Osteocyte (in vitro differentiated cells): ENCODE measurements at regions not wholly inside any gene's neighbourhood (a gene's known extent, or its start where the extent isn't known, plus 50 kb on each side); places are given as distances from the start of the nearest gene placed in this dataset.

Experiments used
- DNase-seq: peaks from one replicate; pipeline ENCODE4 v3.0.0; 2021; ENCODE audit warnings: mixed read lengths; ENCODE audit not compliant: unreplicated experiment; ENCODE audit errors: extremely low spot score
- H3K27ac Mint-ChIP-seq: one replicate; pipeline ENCODE4 v1.8.0; 2021; ENCODE audit warnings: mild to moderate bottlenecking, mixed read lengths; ENCODE audit not compliant: unreplicated experiment
- H3K27me3 Mint-ChIP-seq: one replicate; pipeline ENCODE4 v1.8.0; 2021; ENCODE audit warnings: mixed read lengths; ENCODE audit not compliant: unreplicated experiment
- H3K36me3 Mint-ChIP-seq: one replicate; pipeline ENCODE4 v1.8.0; 2021; ENCODE audit warnings: mixed read lengths; ENCODE audit not compliant: unreplicated experiment
- H3K4me1 Mint-ChIP-seq: one replicate; pipeline ENCODE4 v1.8.0; 2021; ENCODE audit warnings: mixed read lengths; ENCODE audit not compliant: unreplicated experiment
- H3K4me3 Mint-ChIP-seq: one replicate; pipeline ENCODE4 v1.8.0; 2021; ENCODE audit warnings: mild to moderate bottlenecking, moderate library complexity, mixed read lengths; ENCODE audit not compliant: unreplicated experiment
- H3K9me3 Mint-ChIP-seq: one replicate; pipeline ENCODE4 v1.8.0; 2021; ENCODE audit warnings: mixed read lengths; ENCODE audit not compliant: unreplicated experiment
- TF ChIP-seq, protein P1 (sequence below): fragments of 200-600 bp; sonication (generic); IDR thresholded peaks from 2 replicates; pipeline ENCODE4 v1.5.0; 2021; ENCODE audit warnings: antibody characterized with exemption, mild to moderate bottlenecking, moderate library complexity

DNA sequence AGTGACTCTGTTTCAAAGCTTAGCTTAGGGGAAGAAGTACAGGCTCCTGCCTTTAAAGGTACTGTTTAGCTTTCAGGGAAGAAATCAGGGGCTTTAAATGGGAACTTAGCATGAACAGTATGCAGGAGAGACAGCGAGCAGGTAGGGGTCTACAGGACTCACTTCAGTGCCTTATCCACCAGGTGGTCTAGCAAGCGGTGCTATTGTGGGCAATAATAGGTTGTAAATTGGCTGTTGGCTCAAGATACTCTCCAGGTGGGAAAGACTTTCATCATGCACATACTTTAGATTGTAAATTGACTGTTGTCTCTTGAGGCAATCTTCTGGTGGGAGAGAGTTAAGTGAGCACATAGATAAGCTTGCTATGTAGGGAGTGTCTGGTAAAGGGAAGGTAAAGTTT lies 358.6 kb upstream of the DLGAP1 start:
- no peak overlapping the region for H3K27ac Mint-ChIP-seq
- no peaks in the 10 kb centered on the region for H3K36me3 Mint-ChIP-seq
- no peaks in the 10 kb centered on the region for H3K4me1 Mint-ChIP-seq
- no peak for DNase-seq
- no peaks in the 10 kb centered on the region for H3K27me3 Mint-ChIP-seq
- TF ChIP-seq, protein P1, sequence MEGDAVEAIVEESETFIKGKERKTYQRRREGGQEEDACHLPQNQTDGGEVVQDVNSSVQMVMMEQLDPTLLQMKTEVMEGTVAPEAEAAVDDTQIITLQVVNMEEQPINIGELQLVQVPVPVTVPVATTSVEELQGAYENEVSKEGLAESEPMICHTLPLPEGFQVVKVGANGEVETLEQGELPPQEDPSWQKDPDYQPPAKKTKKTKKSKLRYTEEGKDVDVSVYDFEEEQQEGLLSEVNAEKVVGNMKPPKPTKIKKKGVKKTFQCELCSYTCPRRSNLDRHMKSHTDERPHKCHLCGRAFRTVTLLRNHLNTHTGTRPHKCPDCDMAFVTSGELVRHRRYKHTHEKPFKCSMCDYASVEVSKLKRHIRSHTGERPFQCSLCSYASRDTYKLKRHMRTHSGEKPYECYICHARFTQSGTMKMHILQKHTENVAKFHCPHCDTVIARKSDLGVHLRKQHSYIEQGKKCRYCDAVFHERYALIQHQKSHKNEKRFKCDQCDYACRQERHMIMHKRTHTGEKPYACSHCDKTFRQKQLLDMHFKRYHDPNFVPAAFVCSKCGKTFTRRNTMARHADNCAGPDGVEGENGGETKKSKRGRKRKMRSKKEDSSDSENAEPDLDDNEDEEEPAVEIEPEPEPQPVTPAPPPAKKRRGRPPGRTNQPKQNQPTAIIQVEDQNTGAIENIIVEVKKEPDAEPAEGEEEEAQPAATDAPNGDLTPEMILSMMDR, result no peak
- H3K9me3 Mint-ChIP-seq, result peaks cover 52% of the 10 kb centered on the region
- H3K4me3 Mint-ChIP-seq, result no peak overlapping the region

DNA sequence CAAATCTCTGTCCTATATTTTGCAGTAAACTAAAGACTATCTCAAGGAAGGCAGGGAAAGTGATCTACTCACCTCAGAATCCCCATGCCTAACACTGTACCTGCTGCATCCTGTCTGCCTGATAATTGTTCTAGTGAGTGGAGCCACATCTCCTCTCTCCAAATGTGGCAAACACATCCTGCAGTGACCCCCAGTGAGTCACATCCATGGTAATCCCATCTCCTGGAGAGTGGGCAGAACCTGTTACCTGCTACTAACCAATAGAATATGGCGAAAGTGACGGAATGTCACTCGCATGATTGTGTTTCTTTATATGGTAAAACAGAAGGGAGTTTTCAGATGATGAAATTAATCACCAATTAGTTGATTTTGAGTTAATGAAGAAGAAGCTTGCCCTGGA lies 353.8 kb upstream of the DLGAP1 start:
- Mint-ChIP-seq H3K36me3 (no peaks in the 10 kb centered on the region), H3K4me1 (no peaks in the 10 kb centered on the region), H3K4me3 (no peak overlapping the region), H3K27me3 (no peaks in the 10 kb centered on the region), H3K9me3 (peaks cover 62% of the 10 kb centered on the region), H3K27ac (no peak overlapping the region)
- TF ChIP-seq, protein P1, result no peak
- no peak for DNase-seq

DNA sequence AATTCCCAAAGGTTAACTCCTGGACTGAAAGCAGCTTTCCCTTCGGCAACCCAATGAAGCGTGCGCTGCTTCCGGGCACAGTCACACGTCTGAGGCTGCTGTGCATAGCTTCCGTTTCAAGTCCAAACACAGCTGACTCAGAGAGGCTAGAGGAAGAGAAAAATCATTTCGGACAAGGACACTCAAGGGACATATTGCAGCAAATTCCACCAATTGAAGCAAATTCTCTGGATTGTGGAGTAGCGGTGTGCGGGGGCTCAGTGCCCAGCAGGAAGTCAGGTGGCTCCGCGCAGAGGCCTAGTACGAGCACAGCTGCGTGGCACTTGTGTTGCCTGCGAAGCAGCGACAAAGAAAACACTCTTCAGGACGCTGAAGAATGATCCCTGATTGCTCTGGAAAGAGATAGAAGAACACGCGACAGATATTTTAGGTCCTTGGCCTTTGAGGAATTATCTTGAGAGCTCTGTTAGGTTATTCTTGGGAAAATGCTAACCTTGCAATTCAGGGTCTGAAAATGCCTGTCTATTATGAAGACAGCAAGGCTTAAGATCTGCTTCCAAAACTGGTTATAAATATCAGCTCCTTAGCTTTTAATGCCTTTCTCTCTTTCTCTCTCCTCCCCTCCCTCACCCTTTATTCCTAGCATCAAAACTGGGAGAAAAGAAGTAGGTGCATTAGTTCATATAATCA lies 352.6 kb upstream of the DLGAP1 start:
- DNase-seq, result no peak
- Mint-ChIP-seq H3K36me3 (no peaks in the 10 kb centered on the region), H3K27ac (no peak overlapping the region), H3K4me1 (no peaks in the 10 kb centered on the region), H3K27me3 (no peaks in the 10 kb centered on the region), H3K9me3 (peaks cover 59% of the 10 kb centered on the region), H3K4me3 (no peak overlapping the region)
- TF ChIP-seq, protein P1, result no peak

DNA sequence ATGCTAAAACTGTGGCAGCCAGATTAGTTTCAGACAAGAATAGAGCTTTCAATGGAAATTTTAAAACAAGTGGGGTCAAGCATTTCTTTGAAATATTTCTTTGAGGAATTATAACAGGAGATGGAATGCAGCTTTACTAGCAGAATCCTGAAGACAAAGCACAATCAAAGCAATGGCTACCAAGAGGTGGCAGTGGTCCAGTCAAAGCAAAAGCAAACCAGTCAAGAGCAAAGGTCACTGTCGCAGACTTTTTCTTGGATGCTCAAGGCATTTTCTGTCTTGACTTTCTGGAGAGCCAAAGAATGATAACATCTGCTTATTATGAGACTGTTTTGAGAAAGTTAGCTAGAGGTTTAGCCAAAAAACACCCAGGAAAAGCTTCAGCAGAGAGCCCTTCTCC lies 351.2 kb upstream of the DLGAP1 start:
- no peak for DNase-seq
- no peaks in the 10 kb centered on the region for H3K36me3 Mint-ChIP-seq
- H3K27me3 Mint-ChIP-seq, result no peaks in the 10 kb centered on the region
- H3K4me3 Mint-ChIP-seq, result no peak overlapping the region
- H3K4me1 Mint-ChIP-seq, result no peaks in the 10 kb centered on the region
- H3K9me3 Mint-ChIP-seq, result peaks cover 55% of the 10 kb centered on the region
- TF ChIP-seq, protein P1, result no peak
- H3K27ac Mint-ChIP-seq, result no peak overlapping the region

DNA sequence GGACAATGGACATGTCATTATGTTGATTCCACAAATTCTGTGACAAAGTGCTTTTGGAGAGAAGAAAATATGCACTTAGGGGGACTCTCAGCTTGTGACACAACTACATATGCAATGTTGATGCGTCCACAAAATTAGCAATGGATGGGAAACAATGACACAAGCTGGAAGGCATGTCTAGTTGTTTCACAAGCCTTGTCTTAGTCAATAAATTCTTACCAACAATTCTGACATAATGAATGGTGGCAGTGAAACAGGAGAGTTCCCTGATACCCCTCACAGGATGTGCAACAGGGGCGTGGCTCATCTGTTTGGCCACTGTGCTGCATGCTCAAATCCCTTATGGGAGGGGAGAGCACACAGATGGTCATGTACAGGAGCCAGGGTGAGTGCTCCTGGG lies 347.2 kb upstream of the DLGAP1 start:
- Mint-ChIP-seq H3K27me3 (no peaks in the 10 kb centered on the region), H3K4me1 (no peaks in the 10 kb centered on the region), H3K36me3 (no peaks in the 10 kb centered on the region), H3K9me3 (peaks cover 59% of the 10 kb centered on the region), H3K27ac (no peak overlapping the region), H3K4me3 (no peak overlapping the region)
- TF ChIP-seq, protein P1, result no peak
- DNase-seq, result no peak
